ENCODE measurements at regions not wholly inside any gene's neighbourhood (a gene's known extent, or its start where the extent isn't known, plus 50 kb on each side); places are given as distances from the start of the nearest gene placed in this dataset.

- Histone ChIP-seq H3K4me1 (ENCODE audit: control insufficient read depth in 2 of 3, insufficient read depth in 2 of 3, low read depth in 1 of 3, low read length in 3 of 3) (no peaks in the 10 kb centered on the region), H3K36me3 (ENCODE audit: control insufficient read depth in 2 of 3, insufficient read depth in 3 of 3, low read length in 3 of 3) (no peaks in the 10 kb centered on the region), H3K9ac (ENCODE audit: low read length in 3 of 3) (no peak overlapping the region), H3K4me3 (ENCODE audit: low read length in 3 of 3) (no peak overlapping the region), H3K9me3 (ENCODE audit: control insufficient read depth in 2 of 3, insufficient read depth in 1 of 3, low read length in 3 of 3) (no peaks in the 10 kb centered on the region), H3K27ac (ENCODE audit: low read depth in 2 of 2, low read length in 2 of 2) (no peak overlapping the region), H3K27me3 (ENCODE audit: control insufficient read depth, insufficient read depth, low read length) (no peaks in the 10 kb centered on the region)
- TF ChIP-seq CTCF (IDR thresholded peaks at IDR 0.05; ENCODE audit: borderline replicate concordance, extremely low read depth, insufficient read depth): no peak
- DNase-seq (no peak), FAIRE-seq (no peak)
- intact Hi-C loops (cut with DNase I): no loop called here
Measured at GRCh38 chr1:82903626-82904025, 1095.3 kb downstream of the TTLL7 start.

GRCh38 chr1:82901561-82901960, 1097.4 kb downstream of the TTLL7 start:
- Histone ChIP-seq H3K4me1 (ENCODE audit: control insufficient read depth in 2 of 3, insufficient read depth in 2 of 3, low read depth in 1 of 3, low read length in 3 of 3) (no peaks in the 10 kb centered on the region), H3K27me3 (ENCODE audit: control insufficient read depth, insufficient read depth, low read length) (no peaks in the 10 kb centered on the region), H3K4me3 (ENCODE audit: low read length in 3 of 3) (no peak overlapping the region), H3K27ac (ENCODE audit: low read depth in 2 of 2, low read length in 2 of 2) (no peak overlapping the region), H3K36me3 (ENCODE audit: control insufficient read depth in 2 of 3, insufficient read depth in 3 of 3, low read length in 3 of 3) (no peaks in the 10 kb centered on the region), H3K9me3 (ENCODE audit: control insufficient read depth in 2 of 3, insufficient read depth in 1 of 3, low read length in 3 of 3) (no peaks in the 10 kb centered on the region), H3K9ac (ENCODE audit: low read length in 3 of 3) (no peak overlapping the region)
- FAIRE-seq (no peak), DNase-seq (no peak)
- no peak for TF ChIP-seq CTCF (IDR thresholded peaks at IDR 0.05; ENCODE audit: borderline replicate concordance, extremely low read depth, insufficient read depth)
- intact Hi-C loops (cut with DNase I): no loop called here

- DNase-seq (peak in 2 of 5 donors; percentile 16 to 44), FAIRE-seq (no peak)
Measured at GRCh38 chr1:82901118-82901517, 1097.8 kb downstream of the TTLL7 start.

More at GRCh38 chr1:82901118-82901517, 1097.8 kb downstream of the TTLL7 start:
- H3K27ac ChIP-seq (ENCODE audit: low read depth in 2 of 2, low read length in 2 of 2): no peak overlapping the region
- no peak overlapping the region for H3K4me3 ChIP-seq (ENCODE audit: low read length in 3 of 3)
- no peak for TF ChIP-seq CTCF (IDR thresholded peaks at IDR 0.05; ENCODE audit: borderline replicate concordance, extremely low read depth, insufficient read depth)
- H3K4me1 ChIP-seq (ENCODE audit: control insufficient read depth in 2 of 3, insufficient read depth in 2 of 3, low read depth in 1 of 3, low read length in 3 of 3): no peaks in the 10 kb centered on the region
- no peaks in the 10 kb centered on the region for H3K27me3 ChIP-seq (ENCODE audit: control insufficient read depth, insufficient read depth, low read length)
- no peaks in the 10 kb centered on the region for H3K36me3 ChIP-seq (ENCODE audit: control insufficient read depth in 2 of 3, insufficient read depth in 3 of 3, low read length in 3 of 3)
- H3K9me3 ChIP-seq (ENCODE audit: control insufficient read depth in 2 of 3, insufficient read depth in 1 of 3, low read length in 3 of 3): no peaks in the 10 kb centered on the region
- H3K9ac ChIP-seq (ENCODE audit: low read length in 3 of 3): no peak overlapping the region
- intact Hi-C loops (cut with DNase I): no loop called here
